ENCODE measurements at regions not wholly inside any gene's neighbourhood (a gene's known extent, or its start where the extent isn't known, plus 50 kb on each side); places are given as distances from the start of the nearest gene placed in this dataset.

DNA sequence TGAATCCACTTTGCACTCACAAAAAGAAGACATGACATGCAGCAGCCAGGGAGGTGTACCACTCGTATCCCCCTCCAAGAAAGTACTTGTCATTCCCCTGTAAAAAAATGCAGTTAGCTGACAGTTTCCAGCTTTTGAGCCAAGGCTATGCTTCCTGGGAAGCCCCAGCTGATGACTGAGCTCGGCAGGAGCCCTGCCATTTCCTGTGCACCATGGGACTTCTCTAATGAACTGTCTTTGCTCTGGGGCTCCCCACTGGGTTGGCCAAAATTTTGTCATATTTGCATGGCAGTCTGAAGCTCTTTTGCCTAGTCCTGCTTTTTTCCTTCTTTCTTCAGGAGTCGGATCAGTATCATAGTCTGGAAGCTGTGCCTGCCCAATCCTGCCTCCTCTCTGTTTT, 104.5 kb upstream of the MAOA start:
- TF ChIP-seq GLIS1 (tag by site-specific recombination; IDR thresholded peaks at IDR 0.05): 0 out of 2 replicates have a peak, but pooled peaks have one; percentile 25
- TF ChIP-seq HOXC10 (CRISPR knock-in tag; IDR thresholded peaks at IDR 0.05): no peak
- no peak for TF ChIP-seq GLI4 (tag by site-specific recombination; IDR thresholded peaks at IDR 0.05)

GRCh38 chrX:43552156-43552555, 103.9 kb upstream of the MAOA start:
- ChIA-PET CTCF (interaction anchor here (0.6 kb wide), 3 partner anchors 15 to 202 kb away, joined by 3 to 4 read pairs (median 4); no protein-coding TSS in a partner anchor), POLR2A (no interaction called here)
- Histone ChIP-seq H3K9me3 (ENCODE audit: control insufficient read depth, insufficient read depth, low read depth, low read length) (no peaks in the 10 kb centered on the region), H3K36me3 (ENCODE audit: control insufficient read depth in 2 of 2, insufficient read depth in 1 of 2, low read length in 2 of 2) (no peaks in the 10 kb centered on the region), H3K27ac (ENCODE audit: extremely low read depth, low read depth, low read length) (no peak overlapping the region), H3K4me3 (ENCODE audit: low read depth, low read length) (no peak overlapping the region), H3K4me1 (ENCODE audit: control insufficient read depth, insufficient read depth, low read length) (no peaks in the 10 kb centered on the region)
- TF ChIP-seq KLF17 (tag by site-specific recombination; IDR thresholded peaks at IDR 0.05) (no peak), ZNF837 (tag by site-specific recombination; IDR thresholded peaks at IDR 0.05) (no peak), ZNF157 (tag by site-specific recombination; IDR thresholded peaks at IDR 0.05) (no peak), ELK4 (IDR thresholded peaks at IDR 0.05; ENCODE audit: borderline replicate concordance, low read depth, low read length) (no peak), TRIM28 (IDR thresholded peaks at IDR 0.05; ENCODE audit: borderline replicate concordance, low read length) (peak; percentile 83; the same call in 1 of the 2 replicates), MYNN (tag by site-specific recombination; IDR thresholded peaks at IDR 0.05; ENCODE audit: borderline replicate concordance) (no peak)

More for the DNA sequence above, 104.5 kb upstream of the MAOA start:
- no peak overlapping the region for H3K27ac ChIP-seq (ENCODE audit: extremely low read depth, low read depth, low read length)
- ChIA-PET POLR2A (no interaction called here), CTCF (no interaction called here)
- H3K9me3 ChIP-seq (ENCODE audit: control insufficient read depth, insufficient read depth, low read depth, low read length): no peaks in the 10 kb centered on the region
- H3K4me1 ChIP-seq (ENCODE audit: control insufficient read depth, insufficient read depth, low read length): no peaks in the 10 kb centered on the region
- H3K4me3 ChIP-seq (ENCODE audit: low read depth, low read length): no peak overlapping the region
- H3K36me3 ChIP-seq (ENCODE audit: control insufficient read depth in 2 of 2, insufficient read depth in 1 of 2, low read length in 2 of 2): no peaks in the 10 kb centered on the region

- Histone ChIP-seq H3K27ac (ENCODE audit: extremely low read depth, low read depth, low read length) (no peak overlapping the region), H3K36me3 (ENCODE audit: control insufficient read depth in 2 of 2, insufficient read depth in 1 of 2, low read length in 2 of 2) (no peaks in the 10 kb centered on the region), H3K4me1 (ENCODE audit: control insufficient read depth, insufficient read depth, low read length) (no peaks in the 10 kb centered on the region), H3K9me3 (ENCODE audit: control insufficient read depth, insufficient read depth, low read depth, low read length) (no peaks in the 10 kb centered on the region), H3K4me3 (ENCODE audit: low read depth, low read length) (no peak overlapping the region)
- TF ChIP-seq ZNF704 (tag by site-specific recombination; IDR thresholded peaks at IDR 0.05): no peak
- TF ChIP-seq ZBTB48 (tag by site-specific recombination; IDR thresholded peaks at IDR 0.05): no peak
- TF ChIP-seq, protein P1, sequence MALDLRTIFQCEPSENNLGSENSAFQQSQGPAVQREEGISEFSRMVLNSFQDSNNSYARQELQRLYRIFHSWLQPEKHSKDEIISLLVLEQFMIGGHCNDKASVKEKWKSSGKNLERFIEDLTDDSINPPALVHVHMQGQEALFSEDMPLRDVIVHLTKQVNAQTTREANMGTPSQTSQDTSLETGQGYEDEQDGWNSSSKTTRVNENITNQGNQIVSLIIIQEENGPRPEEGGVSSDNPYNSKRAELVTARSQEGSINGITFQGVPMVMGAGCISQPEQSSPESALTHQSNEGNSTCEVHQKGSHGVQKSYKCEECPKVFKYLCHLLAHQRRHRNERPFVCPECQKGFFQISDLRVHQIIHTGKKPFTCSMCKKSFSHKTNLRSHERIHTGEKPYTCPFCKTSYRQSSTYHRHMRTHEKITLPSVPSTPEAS (tag by site-specific recombination; IDR thresholded peaks at IDR 0.05): no peak
- TF ChIP-seq ZBTB20 (tag by site-specific recombination; IDR thresholded peaks at IDR 0.05): no peak
- no peak for TF ChIP-seq ZNF2 (tag by site-specific recombination; IDR thresholded peaks at IDR 0.05)
- no peak for TF ChIP-seq ZNF626 (tag by site-specific recombination; IDR thresholded peaks at IDR 0.05)
- no peak for TF ChIP-seq ZNF404 (tag by site-specific recombination; IDR thresholded peaks at IDR 0.05)
- no peak for TF ChIP-seq KLF17 (tag by site-specific recombination; IDR thresholded peaks at IDR 0.05)
- no peak for TF ChIP-seq SCRT2 (tag by site-specific recombination; IDR thresholded peaks at IDR 0.05)
- TF ChIP-seq ZNF571 (tag by site-specific recombination; IDR thresholded peaks at IDR 0.05): no peak
- no peak for TF ChIP-seq ZNF184 (tag by site-specific recombination; IDR thresholded peaks at IDR 0.05)
- TF ChIP-seq ZNF701 (tag by site-specific recombination; IDR thresholded peaks at IDR 0.05): no peak
- TF ChIP-seq ZIC2 (tag by site-specific recombination; IDR thresholded peaks at IDR 0.05): no peak
- TF ChIP-seq PRDM6 (tag by site-specific recombination; IDR thresholded peaks at IDR 0.05): no peak
- TF ChIP-seq ZNF548 (tag by site-specific recombination; IDR thresholded peaks at IDR 0.05): no peak
- no peak for TF ChIP-seq PATZ1 (tag by site-specific recombination; IDR thresholded peaks at IDR 0.05)
- no peak for TF ChIP-seq GLIS1 (tag by site-specific recombination; IDR thresholded peaks at IDR 0.05)
- POLR2A ChIA-PET: no interaction called here
- CTCF ChIA-PET: interaction anchor here (0.6 kb wide), 2 partner anchors 15 to 203 kb away, joined by 3 to 4 read pairs; no protein-coding TSS in a partner anchor
These were observed 103.4 kb upstream of the MAOA start for GRCh38 chrX:43552703-43553102.
